GM21515 (cell line): ENCODE measurements at regions not wholly inside any gene's neighbourhood (a gene's known extent, or its start where the extent isn't known, plus 50 kb on each side); places are given as distances from the start of the nearest gene placed in this dataset.
"Not testable (repeated sequence)": the region's sequence is repeated elsewhere in the genome, so short reads cannot be mapped to it uniquely, and the experiment has no call there.

Experiments used
- ATAC-seq: cut with Tn5 transposase; IDR thresholded peaks from one replicate; pipeline ENCODE4 v1.9.1; 2021; ENCODE audit not compliant: unreplicated experiment

DNA sequence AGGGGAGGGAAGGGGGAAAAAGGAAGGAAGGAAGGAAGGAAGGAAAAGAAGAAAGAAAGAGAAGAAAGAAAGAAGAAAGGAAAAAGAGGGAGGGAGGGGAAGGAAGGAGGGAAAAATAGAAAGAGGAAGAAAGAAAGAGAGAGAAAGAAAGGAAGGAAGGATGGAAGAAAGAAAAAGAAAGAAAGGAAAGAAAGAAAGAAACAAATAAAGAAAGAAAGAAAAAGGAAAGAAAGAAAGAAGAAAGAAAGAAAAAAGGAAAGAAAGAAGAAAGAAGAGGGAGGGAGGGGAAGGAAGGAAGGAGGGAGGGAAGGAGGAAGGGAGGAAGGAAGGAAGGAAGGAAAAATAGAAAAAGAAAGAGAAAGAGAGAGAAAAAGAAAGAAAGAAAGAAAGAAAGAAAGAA lies 315.8 kb upstream of the PIK3C3 start:
- no peak for ATAC-seq

DNA sequence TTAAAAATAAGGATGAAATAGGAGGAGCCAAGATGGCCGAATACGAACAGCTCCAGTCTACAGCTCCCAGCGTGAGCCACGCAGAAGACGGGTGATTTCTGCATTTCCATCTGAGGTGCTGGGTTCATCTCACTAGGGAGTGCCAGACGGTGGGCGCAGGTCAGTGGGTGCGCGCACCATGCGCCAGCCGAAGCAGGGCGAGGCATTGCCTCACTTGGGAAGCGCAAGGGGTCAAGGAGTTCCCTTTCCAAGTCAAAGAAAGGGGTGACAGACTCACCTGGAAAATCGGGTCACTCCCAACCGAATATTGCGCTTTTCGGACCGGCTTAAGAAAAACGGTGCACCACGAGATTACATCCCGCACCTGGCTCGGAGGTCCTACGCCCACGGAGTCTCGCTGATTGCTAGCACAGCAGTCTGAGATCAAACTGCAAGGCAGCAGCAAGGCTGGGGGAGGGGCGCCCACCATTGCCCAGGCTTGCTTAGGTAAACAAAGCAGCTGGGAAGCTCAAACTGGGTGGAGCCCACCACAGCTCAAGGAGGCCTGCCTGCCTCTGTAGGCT lies 323.2 kb upstream of the PIK3C3 start:
- ATAC-seq: not testable (repeated sequence)

DNA sequence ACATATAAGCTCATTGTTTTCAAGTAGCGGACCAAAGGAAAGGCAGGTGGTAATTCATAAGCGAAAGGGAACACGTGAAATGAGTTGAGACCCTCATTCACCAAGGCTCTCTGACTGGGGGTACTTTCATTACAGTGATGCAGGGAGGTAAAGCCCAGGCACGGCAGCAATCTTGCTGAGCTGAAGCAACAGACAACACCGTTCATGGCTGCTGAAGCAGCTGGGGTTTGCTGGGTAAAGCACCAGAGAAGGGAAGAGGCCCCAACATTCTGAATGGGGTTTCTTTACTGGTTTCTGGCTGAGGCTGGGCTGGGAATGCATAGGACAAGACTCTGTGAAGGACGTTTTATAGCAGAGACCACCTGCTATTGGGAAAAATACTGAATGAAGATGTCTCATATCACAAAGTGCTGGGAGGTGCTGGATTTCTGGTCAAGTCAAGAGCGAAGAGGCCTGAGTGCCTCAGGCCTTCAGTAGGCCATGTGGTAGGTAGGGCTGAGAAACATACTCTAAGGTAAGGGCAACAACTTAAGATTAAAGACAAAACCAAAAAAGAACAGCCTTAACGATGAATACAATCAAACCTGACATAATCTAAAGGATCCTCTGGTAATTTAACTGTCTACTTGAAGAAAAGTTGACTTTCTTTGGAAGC lies 324.7 kb upstream of the PIK3C3 start:
- no peak for ATAC-seq

DNA sequence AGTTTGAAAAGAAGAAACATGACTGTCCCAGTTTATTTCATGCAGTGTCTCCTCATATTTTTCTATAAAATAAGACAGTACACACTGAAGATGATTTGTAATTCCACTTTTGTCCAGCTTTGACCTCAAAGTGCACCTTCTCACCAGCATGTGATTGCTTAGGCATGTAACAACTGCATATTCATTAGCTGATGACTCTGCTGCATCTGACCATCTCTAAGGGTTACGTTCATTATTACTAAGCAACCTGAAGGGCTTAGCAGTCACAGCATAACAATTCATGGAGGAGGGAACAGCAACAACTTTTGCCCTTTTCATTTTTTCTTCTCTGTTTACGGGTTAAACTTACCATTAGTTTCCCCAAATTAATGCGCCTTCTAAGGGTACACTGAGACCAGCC lies 330.6 kb upstream of the PIK3C3 start:
- no peak for ATAC-seq

DNA sequence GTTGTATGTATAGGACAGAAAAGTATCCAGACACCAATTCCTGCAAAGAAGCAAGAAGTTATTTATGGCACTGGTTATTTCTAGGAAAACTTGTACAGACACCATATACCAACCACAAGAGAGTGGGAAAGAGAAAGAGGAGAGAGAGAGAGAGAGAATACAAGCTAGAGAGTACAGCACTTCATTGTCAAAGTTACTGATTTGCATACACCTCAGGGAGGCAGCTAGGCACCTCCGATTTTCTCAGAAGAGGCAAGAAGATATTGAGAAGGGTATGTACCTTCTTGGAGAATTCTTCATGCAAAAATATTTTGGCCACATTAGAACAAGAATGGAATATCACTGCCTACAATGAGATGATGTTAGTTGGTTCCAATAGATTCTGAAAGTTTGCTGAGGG lies 333.9 kb upstream of the PIK3C3 start:
- no peak for ATAC-seq

DNA sequence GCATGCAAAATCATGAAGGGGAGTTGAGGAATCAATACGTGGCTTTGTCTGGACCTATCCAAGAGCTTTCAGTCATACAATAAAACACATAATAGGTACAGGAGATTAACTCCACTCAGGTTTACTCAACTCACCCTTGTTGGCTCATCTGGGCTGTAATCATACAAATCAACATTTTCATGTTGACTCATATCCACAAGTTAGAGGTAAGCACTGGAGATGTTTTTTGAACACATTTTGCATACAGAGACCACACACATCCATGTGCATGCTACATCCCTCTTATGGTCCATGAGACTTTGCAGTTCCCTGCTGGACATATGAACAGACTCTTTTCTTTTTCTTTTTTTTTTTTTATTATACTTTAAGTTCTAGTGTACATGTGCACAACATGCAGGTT lies 336.9 kb upstream of the PIK3C3 start:
- no peak for ATAC-seq

DNA sequence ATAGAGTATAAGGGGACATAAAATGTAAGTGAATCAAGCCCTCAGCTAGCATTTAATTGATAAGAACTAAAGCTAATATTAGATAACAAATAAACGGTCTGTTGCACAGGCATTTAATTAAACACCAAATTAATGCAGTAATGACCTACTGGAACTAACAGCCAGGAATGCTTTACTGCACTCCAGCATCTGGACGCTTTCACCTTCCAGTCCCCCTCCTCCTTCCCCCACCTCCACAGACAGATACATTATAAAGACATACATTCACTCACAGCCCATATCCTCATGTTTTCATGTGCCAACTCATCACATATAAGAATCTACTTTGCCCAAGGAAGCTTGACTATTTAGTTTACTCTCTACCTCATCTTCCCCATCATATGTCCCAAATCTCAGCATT lies 337.4 kb upstream of the PIK3C3 start:
- no peak for ATAC-seq

DNA sequence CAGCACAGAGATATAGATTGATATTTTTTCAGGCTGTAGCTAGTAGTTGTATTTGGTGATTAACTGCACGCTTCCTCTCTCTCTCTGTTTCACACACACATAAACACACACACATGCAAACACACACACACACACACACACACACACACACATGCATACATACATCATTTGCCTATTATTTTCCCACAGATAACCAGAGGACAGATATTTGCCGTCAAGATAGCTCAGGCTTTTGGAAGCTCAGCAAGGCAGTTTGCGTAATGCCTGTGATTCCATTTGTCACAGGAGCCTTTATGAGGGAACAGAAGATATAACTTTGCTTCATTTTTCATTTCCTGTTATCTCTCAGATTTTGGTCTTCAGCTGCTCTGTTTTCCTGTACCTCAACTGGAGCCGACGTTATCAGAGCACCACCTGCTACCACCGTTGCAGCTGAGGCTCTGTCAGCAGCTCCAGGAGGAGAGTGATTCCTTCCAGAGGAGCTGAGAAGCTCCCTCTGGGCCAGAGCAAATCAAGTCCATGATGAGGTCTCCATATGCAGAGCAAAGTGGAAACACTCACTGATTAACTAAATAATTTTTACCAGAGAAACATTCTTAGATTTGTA lies 341.9 kb upstream of the PIK3C3 start:
- no peak for ATAC-seq

DNA sequence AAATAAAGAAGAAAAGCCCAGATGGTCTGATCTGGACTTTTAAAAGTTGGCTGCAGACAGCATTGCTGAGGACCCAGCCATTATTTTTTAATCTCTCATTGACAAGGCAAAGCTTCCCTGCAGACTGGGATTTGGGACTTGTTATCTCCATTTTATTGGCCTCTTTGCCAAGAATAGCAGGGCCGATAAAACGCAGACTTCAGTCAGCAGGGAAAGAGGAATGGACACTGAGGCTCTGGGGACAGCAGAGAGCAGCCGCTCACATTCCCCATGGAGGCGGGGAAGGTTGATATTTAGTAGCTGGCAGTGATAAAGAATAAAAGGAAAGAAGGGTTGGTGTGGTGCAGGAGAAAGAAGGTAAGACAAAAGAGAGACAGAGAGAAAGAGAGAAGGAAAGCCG lies 350.1 kb upstream of the PIK3C3 start:
- ATAC-seq: no peak

DNA sequence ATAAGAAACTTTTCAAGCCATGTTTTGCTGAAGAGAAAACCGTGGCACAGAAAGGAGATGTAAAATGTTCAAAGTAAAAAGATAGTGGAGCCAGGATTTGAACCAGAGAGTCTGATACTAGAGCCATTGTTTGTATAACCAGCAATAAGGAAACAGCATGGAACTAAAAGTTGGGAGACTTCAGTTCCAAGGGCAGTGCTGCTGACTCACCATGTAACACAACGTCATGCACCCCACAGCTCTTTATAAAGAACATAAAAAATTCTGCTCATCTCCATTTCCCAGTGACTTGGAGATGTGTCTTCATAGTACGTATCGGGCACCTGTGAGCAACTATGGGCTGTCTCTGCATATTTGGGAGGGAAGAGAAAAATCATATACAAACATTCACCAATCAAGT lies 353.0 kb upstream of the PIK3C3 start:
- ATAC-seq: no peak

DNA sequence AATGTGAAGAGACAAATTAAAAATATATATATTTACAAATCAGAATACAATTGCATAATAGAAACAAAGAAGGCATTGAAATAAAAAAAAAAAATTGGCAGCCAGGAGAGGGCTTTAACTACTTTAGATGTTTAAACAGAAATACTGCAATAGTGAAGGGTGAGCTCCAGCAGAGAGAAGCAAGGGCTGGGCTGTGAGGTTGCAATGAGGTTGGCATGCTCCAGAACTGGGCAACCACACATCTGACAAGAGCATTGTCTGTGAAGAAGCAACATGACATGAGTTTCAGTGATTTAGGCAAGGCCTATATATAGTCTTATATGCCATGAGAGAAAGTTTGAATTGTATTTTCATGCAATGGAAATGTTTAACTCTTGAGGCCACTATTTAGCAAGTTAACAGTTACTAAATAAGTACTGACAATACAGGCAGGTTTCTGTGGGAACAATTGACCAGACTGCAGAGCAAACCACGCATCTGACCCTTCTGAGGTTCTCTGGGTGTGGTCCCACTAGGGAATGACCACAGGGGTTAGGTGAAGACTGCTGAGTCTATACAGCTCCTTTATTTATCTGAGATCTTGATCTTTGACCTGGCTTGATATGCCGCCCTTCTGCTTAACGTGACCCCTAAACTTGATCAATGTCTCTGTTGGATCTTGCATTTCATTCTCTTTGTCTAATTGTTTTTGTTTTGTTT lies 354.2 kb upstream of the PIK3C3 start:
- ATAC-seq: no peak

DNA sequence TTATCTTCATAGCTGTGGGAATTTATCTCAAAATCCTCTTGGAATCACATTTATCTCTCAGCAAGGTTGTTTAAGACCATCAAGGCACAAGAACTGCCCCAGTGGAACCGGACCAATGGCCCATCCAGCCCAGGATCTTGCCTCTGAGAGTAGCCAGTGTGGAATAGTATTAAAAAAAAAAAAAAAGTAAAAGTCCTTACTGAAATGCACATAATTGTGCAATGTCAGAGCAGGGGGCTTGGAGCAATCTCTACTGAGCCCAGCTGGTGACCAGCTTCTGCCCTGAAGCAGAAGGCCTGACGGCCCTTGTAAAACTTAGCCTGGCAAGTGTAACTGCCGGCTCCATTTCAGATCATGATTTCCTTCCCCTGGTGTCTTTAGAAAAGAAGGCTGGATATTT lies 355.6 kb upstream of the PIK3C3 start:
- no peak for ATAC-seq

DNA sequence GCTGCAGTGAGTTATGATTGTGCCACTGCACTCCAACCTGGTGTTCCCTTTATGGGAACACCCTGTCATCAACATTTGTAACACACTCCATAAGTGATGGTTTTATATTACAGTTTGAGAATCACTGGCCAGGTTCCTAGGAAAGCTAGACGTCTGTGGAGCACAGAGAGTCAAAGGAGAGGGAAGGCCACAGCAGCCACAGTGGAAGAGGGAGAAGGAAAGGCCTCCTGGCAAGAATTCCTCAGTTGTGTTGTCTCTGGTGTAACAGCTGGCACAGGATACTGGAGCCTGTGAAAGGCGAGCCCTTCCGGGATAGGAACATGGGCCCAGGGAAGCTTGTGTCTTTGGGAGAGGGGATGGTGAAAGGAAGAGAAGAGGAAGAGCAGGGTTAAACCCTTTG lies 360.5 kb upstream of the PIK3C3 start:
- ATAC-seq: no peak

DNA sequence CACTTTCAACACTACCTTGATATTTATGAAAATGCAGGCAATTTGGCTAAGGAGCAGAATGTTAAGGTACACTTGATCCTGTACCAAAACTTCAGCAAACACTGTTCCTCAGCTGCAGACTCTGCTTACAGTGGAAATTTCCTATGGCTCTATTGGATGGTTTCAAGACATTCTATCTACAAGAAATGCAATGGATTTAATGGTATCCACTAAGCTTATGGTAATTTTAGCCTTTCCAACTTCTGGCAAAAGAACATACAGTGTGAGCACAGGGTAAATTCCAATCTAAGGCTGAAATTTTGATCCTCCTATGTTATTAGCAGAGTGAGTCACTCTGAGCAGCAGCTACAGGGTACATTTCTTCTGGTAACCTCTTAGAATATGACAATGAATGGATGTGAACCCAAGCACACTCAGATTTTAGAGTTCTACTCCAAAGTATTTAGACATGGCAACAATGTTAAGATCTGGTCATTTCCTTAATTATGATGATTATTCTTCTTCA lies 361.8 kb upstream of the PIK3C3 start:
- ATAC-seq: no peak

DNA sequence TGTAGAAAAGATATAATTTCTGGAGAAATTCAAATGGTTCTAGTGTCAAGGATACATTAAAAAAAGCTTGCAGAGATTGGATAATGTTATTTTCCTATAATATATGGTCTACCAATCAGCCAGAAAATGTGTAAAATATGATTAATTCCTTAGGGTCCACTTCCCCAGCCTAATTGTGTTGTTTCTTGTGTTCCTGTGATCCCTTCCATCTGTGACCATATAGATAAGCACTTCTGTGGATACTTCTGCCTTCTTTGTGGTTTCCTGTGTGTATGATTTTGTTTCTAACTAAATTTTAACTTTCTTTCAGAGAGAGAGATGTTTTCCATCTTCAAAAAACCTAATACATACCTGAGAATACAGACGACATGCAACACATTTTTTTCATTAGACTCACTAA lies 367.1 kb upstream of the PIK3C3 start:
- ATAC-seq: no peak

DNA sequence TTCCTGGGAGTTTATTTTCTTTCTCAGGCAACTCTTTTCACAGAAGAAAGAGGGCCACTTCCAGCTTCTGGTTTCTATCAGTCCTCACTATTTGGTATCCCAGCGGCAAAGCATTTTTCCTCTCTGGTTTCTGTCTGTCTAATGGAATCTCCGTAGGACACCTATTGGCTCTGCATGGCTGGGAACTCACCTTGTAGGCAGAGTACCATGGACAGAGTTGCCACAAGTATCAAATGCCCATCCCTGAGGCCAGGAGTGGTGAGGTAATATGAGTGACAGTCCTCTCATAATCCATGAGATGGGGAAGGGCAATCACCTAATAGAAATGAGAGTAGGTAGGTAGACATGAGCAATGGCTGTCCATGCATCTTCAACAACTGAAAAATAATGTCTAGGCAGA lies 369.5 kb upstream of the PIK3C3 start:
- no peak for ATAC-seq

DNA sequence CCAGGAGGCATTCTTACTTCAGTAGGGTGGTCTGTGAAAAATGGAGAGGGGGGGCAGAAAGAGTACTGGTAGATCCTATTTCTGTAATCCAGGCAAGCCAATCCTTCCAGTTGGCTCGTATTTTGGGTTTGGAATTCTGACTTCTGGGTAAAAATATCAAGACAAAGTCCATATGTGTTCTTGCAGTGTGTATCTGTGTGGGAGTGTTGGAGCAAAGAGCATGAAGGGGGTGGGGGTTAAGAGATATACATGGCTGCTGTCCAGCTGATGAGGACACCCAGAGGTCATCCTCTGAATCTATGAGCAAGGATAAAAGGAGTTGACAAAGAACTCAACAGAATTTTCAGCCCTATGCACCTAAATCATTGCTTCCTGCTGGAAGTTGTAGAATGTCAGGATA lies 375.8 kb upstream of the PIK3C3 start:
- ATAC-seq: no peak

DNA sequence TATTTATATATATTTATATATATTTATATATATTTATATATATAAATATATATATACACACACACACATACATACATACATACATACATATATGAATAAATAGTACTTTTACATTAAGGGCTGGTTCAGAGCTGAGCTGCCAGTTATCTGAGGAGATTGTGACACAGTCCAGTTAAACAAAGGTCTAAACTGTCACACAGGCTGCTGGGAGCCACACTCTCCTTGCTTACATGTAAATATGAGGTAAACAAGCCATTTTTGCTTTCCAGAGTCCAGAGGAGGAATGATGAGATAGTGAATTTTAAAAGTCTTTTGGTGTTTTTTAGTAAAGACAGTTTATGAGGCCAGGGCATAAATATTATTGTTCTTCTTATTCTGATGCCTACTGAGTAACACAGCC lies 377.5 kb upstream of the PIK3C3 start:
- ATAC-seq: no peak

DNA sequence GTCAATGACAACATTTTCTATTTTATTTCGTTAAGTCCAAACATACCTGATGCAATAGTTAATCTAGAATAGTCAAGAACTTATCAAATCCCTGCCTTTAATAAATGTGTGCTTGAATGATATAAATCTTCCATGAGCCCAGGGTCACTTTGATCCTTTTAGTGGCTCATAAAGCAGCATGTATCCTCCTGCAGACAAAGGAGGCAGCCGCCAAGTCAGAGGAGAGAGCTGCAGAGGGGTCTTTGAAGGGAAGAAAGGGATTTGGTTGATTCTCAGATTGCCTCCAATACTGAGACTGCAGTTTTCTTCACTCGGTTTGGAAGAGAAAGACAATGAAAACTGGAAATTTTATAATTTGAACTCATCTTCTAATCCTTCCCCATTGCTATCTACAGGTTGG lies 378.4 kb upstream of the PIK3C3 start:
- ATAC-seq: no peak

DNA sequence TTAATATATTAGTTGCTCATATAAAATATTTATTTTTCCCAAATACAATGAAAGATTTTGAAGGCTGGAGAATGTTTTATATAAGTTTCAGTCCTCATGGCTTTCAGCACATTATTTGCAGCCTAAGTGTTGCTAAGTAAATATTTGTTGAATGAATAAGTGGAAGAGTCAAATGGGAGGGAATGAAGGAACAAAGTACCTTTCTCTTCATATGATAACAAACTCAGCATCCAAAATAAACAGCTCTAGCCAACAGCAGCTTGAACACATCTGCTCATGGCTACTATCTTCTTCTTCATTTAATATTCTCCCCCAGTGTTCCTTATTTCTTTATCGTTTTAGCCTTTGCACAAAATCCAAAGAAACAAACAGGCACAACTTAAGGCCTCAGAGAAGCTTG lies 385.2 kb upstream of the PIK3C3 start:
- no peak for ATAC-seq

DNA sequence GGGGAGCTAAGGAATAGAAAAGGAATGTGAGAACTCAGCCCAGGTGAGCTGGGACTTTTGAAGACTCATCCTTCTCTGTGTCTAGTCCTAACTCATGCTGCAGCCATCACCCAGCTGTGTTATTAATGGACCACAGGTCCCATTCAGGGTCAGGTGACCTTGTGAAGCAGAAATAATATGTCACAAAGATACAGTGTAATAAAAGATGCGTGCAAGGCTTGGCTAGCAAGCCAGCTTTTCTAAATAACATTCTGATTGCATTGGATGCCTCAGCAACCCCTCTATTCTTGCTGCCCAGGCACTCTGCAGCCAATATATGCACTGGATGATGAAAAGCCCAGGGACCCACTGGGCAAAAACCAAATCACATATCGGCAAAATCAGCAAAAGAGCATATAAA lies 393.1 kb upstream of the PIK3C3 start:
- ATAC-seq: no peak

DNA sequence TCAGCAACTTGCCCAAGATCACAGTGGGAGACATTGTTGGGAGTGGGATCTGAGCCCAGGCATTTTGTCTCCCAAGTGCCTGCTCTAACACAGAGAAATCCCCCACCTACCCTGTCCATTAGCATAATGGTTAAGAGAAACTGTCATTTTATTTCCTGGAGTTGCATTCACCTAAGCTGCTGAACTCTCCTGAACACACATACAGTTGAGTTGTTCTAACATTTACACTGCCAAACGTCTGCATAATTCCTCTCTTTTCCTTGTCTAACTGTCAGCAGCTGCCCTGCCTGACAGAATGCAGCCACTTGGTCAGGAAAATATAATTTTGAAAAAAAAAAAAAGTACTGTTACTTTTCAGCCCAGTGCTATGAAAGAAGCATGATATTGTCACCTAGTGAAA lies 396.3 kb upstream of the PIK3C3 start:
- no peak for ATAC-seq
